NCI-H446 treated with DMSO at 0.1 percent for 48 hours (cell line): ENCODE measurements at regions not wholly inside any gene's neighbourhood (a gene's known extent, or its start where the extent isn't known, plus 50 kb on each side); places are given as distances from the start of the nearest gene placed in this dataset.
"Not testable (repeated sequence)": the region's sequence is repeated elsewhere in the genome, so short reads cannot be mapped to it uniquely, and the experiment has no call there.

Source experiments
- DNase-seq: peaks from one replicate; lab custom pipeline; 2025; lab: John Stamatoyannopoulos, UW

DNA sequence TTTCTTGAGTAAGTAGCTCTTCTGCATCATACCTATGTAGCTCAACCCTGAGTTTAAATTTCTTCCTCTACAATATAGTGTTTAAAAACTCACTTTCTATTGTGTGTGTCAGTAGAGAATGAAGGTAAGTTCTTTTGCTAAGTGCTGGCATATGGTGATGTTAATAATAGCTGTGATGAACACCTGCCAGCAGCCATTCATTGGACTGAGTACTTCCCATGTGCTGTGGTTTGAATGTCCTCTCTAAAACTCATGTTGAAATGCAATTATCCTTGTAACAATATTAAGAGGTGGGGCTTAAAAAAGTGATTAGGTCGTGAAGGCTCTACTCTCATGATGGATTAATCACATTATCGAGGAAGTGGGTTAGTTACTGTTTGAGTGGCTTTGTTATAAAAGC is 645.2 kb upstream of the RGMB start:
- no peak for DNase-seq

DNA sequence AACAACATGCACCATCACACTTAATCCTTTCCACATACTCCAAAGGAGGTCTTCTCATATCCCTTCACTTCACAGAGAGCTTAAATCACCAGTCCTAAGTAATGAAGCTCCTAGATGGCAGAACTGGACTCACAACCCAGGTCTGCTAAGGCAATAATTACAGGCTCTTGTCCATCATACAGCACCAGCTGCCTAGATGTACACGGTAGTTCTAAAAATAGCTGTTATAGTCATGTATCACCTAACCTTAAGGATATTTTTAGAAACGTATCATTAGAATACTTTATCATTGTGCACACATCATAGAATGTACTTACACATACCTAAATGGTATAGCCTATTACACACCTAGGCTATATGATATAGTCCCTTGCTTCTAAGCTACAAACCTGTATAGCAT is 644.6 kb upstream of the RGMB start:
- DNase-seq = no peak

DNA sequence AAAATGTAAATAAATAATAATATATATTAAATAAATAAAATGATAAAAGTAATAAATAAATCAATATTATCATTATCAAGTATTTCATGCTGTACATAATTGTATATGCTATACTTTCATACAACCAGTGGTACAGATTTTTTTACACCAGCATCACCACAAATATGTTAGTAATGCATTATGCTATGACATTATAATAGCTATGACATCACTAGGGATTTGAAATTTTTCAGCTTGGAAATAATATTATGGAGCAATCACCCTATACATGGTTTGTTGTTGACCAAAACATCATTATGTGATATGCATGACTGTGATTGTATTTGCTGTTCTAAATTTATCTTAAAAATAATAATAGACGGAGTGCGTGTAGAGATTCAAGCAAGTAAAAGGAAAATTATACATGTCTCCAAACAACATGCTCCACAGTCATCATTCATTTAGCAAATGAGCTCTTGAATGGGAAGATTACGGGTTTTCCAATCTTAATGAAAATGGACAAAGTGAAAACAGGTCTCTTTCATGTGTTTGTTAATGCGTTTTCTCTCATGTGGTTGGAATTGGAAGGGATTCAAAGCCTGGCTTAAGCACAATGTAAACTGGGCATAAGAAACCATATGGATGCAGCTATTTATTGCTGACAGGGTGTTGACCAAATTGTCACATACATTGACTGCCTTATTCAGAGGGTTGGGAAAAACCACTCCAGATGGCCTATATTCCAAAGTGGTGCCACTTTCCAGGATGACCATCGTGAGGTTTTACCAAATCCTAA is 643.0 kb upstream of the RGMB start:
- DNase-seq = no peak

DNA sequence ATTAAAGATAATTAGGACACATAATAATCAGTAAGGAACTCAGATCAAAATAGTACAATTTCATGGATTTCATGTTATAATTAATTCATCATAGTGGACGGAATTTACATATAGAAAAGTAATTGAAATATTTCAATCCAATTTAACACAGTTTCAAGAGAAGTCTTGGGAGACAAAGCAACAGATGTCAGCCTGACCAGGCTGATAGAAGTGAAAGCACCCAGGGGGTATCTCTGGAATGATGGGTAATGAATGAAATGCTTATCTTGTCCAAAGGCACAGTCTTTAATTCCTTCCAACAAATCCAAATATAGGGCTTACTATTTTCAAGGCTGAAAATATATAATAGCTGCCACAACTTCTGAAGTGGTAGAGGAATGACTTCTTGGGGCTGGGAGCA is 629.3 kb upstream of the RGMB start:
- DNase-seq = no peak

DNA sequence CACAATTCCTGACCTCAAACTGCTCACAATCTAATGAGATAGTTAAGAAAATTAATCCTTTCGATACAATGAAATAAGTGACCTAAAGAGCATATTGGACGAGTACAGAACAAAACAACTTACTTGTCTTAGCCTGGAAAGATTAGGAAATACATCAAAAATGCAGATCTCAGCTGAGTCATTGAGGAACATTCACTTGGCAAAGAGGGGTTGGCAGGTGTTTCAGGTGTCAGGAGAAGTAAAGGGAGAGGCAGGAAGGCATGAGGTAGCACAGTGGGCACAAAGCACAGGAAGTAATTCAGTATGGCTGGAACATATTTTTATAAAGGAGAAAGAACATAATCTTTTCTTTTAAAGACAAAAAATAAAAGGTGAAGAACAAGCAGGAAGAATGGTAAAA is 628.8 kb upstream of the RGMB start:
- DNase-seq = no peak

DNA sequence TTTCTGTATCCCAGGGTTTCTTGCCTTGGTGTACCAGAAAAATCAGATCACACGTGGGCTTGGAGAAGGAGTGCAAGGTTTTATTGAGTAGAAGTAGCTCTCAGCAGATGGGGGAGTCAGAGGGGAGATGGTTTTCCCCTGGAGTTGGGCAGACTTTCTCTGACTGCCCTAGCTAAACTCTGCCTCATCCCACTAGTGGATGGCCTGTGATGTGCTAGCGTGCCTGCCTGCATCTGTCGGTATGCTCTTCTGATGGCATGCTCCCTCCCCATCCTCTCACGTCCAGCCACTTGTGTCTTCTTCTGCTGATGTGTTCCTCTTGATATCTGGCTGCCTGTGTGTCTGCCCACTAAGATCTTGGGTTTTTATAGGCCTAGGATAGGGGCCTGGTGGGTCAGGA is 616.1 kb upstream of the RGMB start:
- no peak for DNase-seq

DNA sequence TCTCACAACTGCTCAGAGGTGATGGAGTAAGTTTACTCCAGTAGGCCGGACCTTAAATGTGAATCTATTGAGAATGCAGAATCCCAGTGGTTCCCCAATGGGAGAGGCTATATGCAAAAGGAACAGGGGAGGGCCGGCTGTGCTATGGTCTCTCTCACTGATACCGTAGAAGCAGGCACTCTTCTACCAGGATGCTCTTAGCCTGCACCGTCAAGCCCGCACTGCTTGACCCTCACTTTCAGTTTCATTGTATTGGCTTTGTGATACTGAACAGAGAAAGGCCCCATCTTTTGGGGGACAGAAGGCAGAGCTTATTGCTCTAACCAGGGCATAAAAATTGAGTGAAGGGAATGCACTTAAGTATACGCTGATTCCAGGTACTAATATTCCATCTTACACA is 615.0 kb upstream of the RGMB start:
- no peak for DNase-seq

DNA sequence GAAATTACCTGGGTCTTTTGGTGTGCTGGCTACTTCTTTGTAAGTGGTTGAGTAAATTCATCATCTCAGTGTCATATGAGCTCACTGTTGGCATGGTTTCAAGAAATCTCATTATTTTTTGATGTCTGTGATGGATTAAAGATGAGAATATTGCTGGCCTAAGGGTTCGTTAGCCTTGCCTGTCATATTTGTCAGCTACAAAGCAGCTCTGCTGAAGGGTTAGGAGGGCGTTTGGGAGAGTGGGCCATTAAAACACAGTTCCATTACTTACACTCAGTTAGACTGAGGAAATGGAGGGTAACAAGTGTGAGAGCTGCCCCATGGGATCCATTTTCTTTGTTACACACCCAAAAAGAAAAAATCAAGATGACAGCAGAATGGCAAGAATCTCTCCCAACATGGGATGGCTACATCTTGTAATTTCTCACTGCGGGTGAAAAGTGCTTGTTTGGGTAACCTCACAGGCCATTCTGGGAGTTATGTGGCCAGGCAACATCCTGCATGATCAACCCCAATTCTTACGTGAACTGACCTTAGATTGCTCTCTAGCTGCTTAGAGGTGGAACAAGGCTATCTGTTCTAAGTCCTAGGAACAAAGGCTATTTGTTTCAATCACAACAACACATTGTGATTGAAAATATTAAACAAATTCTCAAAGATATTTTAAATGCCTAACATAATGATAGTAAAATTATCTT is 609.5 kb upstream of the RGMB start:
- peak; percentile 3 for DNase-seq

DNA sequence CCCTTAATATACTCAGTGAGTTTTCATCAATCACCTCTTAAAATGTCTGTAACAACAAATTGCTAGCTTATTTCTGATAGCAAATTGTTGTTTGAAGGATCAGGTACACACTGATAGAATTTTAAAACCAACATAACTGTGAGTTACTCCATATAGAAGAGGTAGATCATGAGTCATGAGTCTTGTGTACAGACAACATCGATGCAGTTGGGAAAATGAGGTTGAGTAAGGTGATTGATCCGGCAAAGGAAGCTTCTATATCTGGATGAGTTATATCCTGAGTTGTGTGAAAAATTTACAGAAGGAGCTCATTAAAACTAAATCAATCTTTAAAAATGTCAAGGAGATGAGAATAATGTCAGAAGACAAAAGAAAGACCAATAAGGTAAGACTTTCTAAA is 604.6 kb upstream of the RGMB start:
- DNase-seq = no peak

DNA sequence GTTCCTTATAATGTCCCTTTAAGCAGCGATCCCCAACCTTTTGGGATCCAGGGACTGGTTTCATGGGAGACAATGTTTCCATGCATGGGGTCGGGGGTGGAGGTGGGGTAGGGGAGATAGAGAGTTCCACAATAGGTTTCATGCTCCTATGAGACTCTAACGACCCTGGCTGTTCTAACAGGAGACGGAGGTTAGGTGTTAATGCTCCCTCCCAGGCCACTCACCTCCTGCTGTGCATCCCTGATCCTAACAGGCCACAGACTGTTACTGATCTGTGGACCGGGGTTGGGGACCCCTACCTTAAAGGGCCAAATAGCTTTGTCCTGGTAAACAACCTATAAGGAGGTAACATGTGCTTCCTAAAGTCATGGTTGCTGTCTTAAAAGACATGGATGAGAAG is 602.5 kb upstream of the RGMB start:
- DNase-seq = no peak

DNA sequence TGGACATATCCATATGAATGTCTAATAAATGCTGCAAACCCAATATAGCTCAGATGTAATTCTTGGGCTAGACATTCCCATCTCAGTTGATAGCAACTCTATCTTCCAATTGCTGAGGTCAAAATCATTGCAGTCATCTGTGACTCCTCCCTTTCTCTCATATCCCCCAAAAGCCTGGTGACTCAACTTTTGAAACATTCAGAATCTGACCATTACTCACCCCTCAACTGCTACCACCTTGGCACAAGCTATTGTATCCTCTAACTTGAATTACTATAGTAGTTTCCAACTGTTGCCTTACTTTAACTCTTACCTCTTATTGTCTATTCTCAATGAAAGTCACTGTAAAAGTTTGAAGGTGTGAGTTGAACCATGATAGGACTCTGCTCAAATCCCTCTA is 600.1 kb upstream of the RGMB start:
- no peak for DNase-seq

DNA sequence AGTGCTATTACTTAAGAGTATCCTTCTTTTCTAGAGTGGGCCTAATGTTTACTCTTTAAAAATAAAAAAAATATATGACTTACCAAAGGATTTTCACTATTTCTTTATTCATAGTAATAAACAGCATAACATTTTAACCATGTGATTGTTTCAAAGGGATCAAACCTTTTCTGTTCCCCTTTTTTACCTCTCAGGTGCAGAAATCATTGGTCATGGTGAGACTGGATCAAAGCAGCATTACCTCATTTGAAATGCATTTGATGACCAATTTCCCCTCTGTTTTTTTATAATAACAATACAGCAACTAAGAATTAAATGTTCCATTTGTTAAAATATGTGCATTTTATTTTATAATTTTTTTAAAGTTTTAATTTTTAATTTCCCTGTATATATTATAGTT is 598.0 kb upstream of the RGMB start:
- DNase-seq = no peak

DNA sequence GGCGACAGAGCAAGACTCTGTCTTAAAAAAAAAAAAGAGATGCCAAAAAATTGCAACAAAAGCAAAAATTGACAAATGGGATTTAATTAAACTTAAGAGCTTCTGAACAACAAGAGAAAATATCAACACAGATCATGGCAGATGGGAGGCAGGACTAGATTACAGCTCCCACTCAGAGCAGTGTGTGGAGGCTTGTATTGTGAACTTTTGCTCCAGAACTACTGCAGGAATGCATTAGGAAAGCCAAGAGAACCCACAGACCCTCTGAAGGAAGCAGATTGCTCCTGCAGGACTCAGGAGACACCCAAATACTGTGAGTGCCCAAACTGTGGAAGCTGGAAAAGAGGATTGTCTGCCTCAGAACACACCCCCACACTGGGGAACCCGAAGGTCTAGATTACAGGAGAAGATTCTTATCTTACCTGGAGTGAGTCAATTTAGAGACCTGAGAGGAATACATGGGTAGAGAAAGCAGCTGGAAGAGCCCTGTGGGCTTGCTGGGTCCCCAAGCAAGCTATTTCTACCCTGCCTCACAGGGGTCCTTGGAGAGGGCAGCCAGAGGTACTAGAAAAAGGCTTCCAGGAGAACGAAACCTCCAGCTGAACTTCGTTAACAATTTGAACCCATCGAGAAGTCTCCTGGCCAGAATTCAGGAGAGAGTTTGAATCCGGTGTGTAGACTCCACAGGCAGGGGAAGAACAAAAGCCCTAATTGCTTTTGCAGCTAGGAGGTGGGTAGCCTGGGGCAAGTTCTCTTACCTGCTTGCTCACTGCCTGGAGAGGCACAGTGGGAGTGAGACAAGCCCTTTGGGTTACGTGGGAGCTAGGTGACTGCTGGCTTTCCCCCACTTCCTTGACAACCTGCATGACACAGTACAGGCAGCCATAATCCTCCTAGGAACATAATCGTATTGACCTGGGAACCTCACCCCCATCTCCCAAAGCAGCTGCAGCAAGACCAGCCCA is 593.4 kb upstream of the RGMB start:
- DNase-seq = no peak

DNA sequence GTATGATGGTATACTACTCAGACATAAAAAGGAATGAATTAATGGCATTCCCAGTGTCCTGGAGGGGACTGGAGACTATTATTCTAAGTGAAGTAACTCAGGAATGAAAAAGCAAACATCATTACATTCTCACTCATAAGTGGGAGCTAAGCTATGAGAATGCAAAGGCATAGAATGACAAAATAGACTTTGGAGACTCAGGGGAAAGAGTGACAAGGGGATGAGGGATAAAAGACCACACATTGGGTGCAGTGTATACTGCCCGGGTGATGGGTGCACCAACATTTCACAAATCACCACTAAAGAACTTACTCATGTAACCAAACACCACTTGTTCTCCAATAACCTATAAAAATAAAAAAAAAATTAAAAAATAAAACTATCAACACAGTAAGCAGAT is 587.3 kb upstream of the RGMB start:
- DNase-seq = no peak

DNA sequence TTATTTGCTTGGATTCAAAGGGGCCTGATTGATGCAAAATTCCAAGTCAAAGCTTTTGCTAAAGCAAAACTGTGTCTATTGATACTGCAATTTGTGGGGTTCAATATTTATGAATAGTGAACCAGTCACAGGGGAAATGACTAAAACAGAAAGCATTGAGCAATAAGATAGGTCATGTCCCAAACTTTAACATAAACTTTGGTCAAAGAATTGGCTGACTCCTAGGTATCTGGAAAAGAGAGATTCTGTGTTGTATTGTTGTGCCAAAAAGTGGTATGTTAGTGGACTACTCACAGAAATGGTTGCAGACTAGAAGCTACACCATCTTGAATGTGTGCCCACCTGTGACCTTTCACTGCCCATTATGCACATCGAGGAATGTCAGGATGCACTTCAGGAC is 585.5 kb upstream of the RGMB start:
- no peak for DNase-seq

DNA sequence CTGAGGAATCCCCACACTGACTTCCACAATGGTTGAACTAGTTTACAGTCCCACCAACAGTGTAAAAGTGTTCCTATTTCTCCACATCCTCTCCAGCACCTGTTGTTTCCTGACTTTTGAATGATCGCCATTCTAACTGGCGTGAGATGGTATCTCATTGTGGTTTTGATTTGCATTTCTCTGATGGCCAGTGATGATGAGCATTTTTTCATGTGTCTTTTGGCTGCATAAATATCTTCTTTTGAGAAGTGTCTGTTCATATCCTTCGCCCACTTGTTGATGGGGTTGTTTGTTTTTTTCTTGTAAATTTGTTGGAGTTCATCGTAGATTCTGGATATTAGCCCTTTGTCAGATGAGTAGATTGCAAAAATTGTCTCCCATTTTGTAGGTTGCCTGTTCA is 583.1 kb upstream of the RGMB start:
- DNase-seq = not testable (repeated sequence)

DNA sequence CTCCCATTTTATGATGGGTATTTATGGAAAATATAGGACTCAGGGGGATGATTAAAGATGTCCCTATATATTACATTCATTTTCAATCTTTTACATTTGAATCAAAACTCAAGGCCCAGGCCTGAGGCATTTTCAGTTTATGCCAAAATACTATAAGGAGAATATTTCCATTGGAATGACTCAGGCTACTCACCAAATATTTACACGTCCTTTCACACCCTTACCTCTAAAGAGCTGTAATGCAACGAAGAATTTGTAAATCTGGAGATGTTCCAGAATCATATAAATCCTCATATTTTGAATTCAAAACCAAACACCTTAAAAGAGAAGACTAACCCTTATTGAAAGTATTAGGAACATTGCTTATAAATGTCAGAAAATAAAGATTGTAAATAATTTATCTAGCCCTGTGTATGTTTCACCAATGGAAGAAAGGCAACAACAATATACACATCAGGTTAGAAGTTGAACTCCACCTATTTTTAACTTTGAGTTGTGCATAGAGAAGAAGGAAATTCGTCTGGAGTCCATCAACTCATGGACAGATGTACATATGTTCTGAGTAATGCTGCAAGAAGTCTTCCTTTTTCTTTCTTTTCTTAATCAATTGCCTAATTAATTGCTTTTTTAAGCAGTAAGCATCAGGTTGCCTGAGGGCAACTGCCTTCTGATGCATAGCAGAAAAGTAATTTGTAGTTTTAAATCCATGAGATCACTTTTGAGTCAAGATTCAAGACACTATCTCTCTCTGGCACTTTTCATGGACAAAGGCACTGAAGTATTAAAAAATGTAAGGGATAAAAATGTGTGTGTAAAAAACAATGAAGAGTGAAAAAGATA is 579.3 kb upstream of the RGMB start:
- no peak for DNase-seq

DNA sequence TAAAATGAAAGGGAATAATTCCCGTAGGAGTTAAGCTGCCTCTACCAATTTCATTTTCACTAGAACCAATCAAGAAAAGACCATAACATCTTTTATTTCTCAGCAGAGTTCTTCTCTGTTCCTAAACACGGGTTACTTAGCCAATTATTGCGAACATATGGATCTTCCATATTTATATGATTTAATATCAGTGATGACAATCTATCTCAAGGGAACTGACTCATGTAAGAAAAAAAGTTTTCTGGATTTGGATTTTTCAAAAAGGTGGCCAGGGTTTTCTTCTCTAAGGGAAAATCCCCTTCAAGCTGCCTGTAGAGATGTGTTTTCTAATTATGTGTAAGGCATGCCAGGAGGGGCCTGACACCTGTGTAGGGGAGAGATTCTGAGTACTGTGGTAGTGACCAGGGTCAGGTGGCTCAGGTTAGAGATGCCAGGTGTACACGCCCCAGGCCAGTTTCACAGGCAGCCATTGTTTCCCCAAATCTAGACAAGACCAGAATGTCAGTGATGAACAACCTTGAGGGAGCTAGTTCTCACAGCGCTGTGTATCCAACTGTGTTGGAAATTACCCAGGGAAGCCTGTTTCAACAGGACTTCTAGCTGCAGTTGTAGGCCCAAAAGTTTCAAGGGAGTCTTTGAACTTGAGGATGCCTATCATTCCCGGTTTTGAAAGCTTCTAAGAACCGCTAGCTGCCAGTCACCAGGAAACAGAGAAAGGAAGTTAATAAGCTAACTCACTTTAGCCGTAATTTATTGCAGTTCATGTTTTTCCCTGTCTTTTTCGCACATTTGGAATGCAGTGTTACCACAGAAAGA is 572.5 kb upstream of the RGMB start:
- DNase-seq = no peak

DNA sequence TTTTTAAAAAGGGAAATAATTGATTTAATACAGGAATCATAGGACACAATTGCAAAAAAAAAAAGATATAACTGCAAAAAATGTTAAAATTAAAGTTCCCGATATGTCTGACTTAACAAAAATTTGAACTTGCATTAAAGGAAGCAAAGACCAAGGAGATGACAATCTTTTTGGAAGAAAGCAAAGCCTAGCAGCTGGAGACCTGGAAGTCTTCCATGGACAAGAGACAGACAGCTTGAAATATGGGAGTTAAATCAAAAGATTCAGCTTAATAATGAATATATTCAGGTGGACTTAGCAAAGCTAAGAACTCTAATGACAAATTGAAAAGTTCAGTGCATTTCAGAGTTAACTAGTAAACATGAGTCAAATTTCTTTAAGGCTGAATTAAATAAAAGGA is 568.7 kb upstream of the RGMB start:
- no peak for DNase-seq

DNA sequence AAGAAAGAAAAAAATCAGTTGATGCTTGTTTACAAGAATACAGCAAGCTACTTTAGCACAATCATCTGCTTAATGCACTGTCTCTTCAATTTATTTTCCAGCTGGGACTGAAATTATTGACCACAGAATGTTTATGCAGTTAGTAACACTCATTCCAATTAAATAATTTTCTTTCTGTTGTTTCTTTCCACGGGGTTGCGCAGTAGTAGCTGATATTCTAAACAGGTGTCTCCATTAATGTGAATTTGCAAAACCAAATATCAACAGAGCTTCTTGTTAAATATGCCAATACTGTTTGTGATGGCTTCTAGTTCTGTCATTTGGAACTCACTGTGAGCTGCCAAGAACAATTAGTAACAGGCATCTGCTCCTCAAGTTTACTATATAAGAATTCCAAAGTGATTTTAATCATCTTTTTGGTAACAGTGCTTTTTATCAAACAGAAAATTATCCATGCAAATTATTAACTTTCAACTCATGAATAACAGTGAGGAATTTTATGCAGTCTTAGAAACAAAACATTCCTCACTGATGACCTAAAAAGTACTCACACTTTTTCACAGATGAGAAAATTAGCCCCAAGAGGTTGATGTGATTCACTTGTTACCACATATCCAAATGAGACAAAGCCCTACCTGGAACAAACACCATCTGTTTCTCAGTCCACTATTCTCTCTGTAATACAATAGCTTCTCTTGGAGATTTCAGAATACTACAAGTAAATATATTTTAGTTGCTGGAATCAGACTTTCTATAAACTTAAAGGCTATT is 567.6 kb upstream of the RGMB start:
- DNase-seq = no peak
